Effector memory CD4-positive, alpha-beta T cell (primary cell): ENCODE measurements at regions not wholly inside any gene's neighbourhood (a gene's known extent, or its start where the extent isn't known, plus 50 kb on each side); places are given as distances from the start of the nearest gene placed in this dataset.

Experiments used
- DNase-seq, 3 donors: peaks; one replicate each; pipeline ENCODE4 v3.0.0-alpha.2; 2020
- H3K27ac ChIP-seq: 2 replicates; pipeline ENCODE4 v1.7.0; 2013; ENCODE audit warnings: mild to moderate bottlenecking, low read length, moderate library complexity; ENCODE audit not compliant: insufficient read depth, poor library complexity, severe bottlenecking
- H3K27me3 ChIP-seq: replicated peaks from 2 replicates; pipeline ENCODE4 v1.7.0; 2013; ENCODE audit warnings: mild to moderate bottlenecking, low read length; ENCODE audit not compliant: insufficient read depth, control insufficient read depth, poor library complexity, severe bottlenecking
- H3K36me3 ChIP-seq: 2 replicates; pipeline ENCODE4 v1.7.0; 2013; ENCODE audit warnings: mild to moderate bottlenecking, low read length, moderate library complexity; ENCODE audit not compliant: control insufficient read depth, insufficient read depth
- H3K4me1 ChIP-seq: 2 replicates; pipeline ENCODE4 v1.7.0; 2013; ENCODE audit warnings: low read length, mild to moderate bottlenecking; ENCODE audit not compliant: control insufficient read depth, insufficient read depth, poor library complexity, severe bottlenecking
- H3K4me3 ChIP-seq: 2 replicates; pipeline ENCODE4 v1.7.0; 2013; ENCODE audit warnings: low read length, low read depth, mild to moderate bottlenecking; ENCODE audit not compliant: insufficient read depth, poor library complexity, severe bottlenecking
- H3K9me3 ChIP-seq: 2 replicates; pipeline ENCODE4 v1.7.0; 2013; ENCODE audit warnings: mild to moderate bottlenecking, low read length, moderate library complexity; ENCODE audit not compliant: control insufficient read depth

DNA sequence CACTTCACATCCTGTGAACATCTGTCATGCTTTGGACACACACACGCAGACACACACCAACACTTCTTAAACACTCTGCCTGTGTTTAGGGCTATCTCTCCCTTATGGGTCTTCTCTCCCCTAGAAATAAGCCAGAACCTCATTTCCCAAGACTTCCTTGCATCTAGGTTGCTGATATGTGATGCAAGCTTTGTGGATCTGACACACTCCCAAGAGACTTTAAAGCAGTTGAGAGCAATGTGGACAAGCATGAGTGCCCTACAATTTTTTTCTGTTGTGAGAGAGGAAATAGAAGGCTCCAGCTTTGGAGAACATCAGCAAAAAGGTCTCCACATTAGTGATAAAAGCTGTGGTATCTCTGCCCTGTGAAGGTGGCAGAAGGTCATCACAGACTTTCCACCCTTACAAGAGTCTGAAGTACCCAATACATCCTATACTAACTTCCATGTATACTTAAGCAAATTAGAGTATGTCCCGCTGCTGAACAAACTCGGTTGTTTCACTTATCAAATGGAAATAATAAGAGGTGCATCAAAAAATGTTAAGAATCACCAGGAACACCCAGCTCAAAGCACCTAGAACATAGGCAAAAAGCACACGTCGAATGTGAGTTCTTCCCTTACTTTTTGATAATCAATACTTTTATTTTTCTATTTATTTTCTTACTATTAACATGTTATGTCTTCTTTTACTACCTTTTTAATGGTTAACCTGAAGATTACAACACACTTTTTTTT, 267.6 kb downstream of the SETD4 start:
- H3K4me1 ChIP-seq, result no peaks in the 10 kb centered on the region
- no peaks in the 10 kb centered on the region for H3K9me3 ChIP-seq
- no peaks in the 10 kb centered on the region for H3K36me3 ChIP-seq
- DNase-seq, result no peak
- H3K27ac ChIP-seq, result no peak overlapping the region
- H3K4me3 ChIP-seq, result no peak overlapping the region
- no peaks in the 10 kb centered on the region for H3K27me3 ChIP-seq

DNA sequence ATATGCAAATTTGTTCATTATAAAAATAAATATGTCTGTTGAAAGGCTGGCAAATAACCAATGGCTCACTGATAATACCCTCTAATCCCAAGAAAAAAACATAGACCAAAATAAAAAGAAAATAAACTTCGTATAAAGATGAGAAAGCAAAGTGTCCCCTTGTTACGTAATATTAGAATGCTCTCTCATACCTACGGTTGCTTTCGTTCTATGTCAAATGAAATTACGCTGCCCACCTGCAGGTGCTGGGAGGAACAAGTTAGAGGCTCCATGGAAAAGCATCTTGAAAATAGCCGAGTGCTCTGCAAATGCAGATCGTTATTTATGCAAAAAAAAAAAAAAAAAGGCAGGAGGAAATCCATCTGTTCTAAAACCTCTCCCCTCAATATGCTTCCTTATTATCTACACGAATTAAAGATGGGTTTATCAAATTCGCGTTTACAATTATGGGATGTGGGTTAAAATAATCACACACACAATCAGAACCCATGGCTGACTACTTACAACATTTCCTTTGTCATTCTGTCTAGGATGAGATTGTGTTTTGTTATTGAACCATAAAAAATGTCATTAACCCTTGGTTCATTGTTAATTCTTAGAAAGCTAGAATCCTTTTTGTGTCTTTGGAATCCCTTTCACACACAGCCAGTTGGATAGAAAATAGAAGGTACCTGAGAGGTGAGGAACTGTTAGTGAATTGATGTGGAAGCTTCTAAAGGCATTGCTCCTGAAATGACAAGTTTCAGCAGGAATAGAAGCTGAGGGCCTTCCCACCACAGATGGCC, 268.6 kb downstream of the SETD4 start:
- no peaks in the 10 kb centered on the region for H3K27me3 ChIP-seq
- no peaks in the 10 kb centered on the region for H3K36me3 ChIP-seq
- H3K9me3 ChIP-seq, result no peaks in the 10 kb centered on the region
- DNase-seq, result no peak
- no peak overlapping the region for H3K27ac ChIP-seq
- H3K4me3 ChIP-seq, result no peak overlapping the region
- H3K4me1 ChIP-seq, result no peaks in the 10 kb centered on the region

DNA sequence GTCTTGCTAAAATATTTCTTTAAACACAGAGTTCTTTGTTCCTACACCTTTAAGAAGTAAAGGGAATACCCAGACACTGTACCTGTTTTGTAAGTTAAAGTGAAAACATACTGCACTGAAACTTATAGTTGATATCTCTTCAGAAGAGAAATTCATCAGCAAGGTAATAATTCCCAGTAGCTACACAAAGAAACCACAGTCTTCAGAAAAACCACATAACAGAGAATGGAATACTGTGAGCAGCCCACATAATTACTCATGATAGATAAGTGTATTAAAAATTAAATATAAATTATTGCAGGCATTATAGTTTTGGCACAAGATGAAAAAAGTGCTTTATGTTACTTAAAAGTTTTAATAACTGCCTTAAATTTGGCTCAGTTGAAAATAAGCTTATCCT, 276.6 kb downstream of the SETD4 start:
- no peak for DNase-seq
- Histone ChIP-seq H3K4me1 (no peaks in the 10 kb centered on the region), H3K9me3 (no peaks in the 10 kb centered on the region), H3K36me3 (no peaks in the 10 kb centered on the region), H3K4me3 (no peak overlapping the region), H3K27ac (no peak overlapping the region), H3K27me3 (no peaks in the 10 kb centered on the region)

DNA sequence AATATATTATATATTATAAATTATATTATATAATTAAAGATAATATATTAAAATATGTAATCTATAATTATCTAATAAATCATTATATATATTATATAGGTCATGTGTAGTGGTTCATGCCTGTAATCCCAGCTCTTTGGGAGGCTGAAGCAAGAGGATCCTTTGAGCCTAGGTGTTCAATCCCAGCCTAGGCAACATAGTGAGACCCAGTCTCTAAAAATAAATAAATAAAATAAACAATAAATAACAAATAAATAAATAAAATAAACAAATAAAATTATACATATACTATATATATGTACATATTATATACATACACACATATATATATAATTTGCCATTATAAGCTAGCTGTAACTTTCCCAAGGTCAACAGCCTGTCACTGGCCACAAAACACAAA, 277.7 kb downstream of the SETD4 start:
- DNase-seq, result no peak
- Histone ChIP-seq H3K36me3 (no peaks in the 10 kb centered on the region), H3K4me3 (no peak overlapping the region)

DNA sequence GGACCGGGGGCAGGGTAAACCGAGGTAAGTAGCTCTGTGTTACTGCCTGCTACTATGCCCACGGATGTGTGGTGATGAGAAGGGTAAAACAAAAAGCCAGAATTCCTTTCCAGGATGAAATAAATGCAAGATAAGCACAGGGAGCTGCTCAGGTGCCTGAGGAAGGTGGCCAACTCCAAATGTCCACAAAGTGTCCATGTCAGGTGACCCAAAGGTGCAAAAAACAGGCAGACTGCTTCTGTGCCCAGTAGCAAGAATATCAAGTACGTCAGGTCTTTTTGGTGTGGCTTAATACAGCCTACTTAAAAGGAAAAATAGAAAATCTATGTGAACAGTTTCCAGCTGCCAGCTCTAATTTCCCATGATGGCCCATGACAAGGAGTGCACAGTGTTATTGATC, 279.3 kb downstream of the SETD4 start:
- no peak overlapping the region for H3K4me3 ChIP-seq
- no peak for DNase-seq
- H3K4me1 ChIP-seq, result no peaks in the 10 kb centered on the region
- no peaks in the 10 kb centered on the region for H3K27me3 ChIP-seq
- H3K9me3 ChIP-seq, result no peaks in the 10 kb centered on the region
- H3K27ac ChIP-seq, result no peak overlapping the region
- H3K36me3 ChIP-seq, result no peaks in the 10 kb centered on the region

More for the DNA sequence above, 277.7 kb downstream of the SETD4 start:
- H3K4me1 ChIP-seq, result no peaks in the 10 kb centered on the region
- H3K9me3 ChIP-seq, result no peaks in the 10 kb centered on the region
- H3K27ac ChIP-seq, result no peak overlapping the region
- no peaks in the 10 kb centered on the region for H3K27me3 ChIP-seq

DNA sequence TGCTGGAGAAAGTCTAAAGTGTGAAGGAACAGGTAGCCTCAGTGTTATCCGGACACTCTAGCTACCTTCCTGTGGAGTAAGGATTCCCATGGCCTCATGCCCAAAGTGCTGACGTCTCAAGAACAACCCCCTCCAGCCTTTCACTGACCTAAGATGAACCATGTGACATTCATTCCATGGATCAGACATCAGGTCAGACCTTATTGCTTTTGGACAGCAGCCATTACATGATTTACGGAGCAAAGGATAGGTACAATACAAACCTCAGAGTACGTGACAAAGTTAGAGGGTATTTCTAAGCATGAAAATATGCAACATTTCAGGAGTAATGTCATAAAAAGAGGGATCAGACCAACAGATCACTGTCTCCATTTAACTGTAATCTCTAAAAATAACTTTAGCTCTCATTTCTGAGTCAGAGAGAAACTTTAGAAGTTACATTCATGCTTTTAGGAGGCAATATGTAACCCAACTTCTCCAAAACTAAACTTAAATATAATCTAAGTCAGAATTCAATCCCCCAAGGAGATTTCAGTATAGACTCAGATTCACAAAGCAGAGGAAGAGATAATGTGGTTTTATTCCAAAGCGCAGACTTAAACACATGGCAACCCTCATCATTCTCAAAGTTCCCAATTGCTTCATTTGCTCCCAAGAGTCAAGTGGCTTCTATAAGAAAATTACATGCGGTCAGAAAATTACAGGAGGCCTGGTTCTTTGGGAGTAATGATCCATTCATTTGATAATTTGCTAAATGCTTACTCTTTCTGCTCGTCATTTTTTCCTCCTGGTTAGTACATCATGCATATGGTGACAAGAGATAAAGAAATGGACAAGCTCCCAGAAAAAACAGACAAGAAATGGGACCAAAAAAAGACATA, 280.4 kb downstream of the SETD4 start:
- Histone ChIP-seq H3K27ac (no peak overlapping the region), H3K36me3 (no peaks in the 10 kb centered on the region), H3K27me3 (no peaks in the 10 kb centered on the region), H3K4me1 (no peaks in the 10 kb centered on the region), H3K4me3 (no peak overlapping the region), H3K9me3 (no peaks in the 10 kb centered on the region)
- no peak for DNase-seq

DNA sequence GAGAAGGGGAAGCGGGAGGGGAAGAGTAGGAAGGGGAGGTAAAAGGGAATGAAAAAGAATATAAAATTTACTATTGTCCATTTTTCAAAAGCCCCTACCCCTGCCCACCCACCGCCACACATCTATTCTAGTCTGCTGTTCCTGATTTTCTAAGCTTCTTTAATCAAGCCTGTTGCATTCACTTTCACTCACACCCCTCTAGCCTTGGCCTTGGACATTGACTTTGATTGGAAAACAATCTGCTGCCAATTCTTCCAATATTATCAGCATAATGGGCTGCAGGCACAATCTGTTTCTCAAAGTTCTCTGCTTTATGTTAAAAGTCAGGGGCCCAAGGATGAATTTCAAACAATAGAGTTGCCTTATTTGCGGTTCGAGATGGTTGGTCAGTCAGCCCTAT, 281.2 kb downstream of the SETD4 start:
- H3K27ac ChIP-seq, result no peak overlapping the region
- no peaks in the 10 kb centered on the region for H3K36me3 ChIP-seq
- no peak for DNase-seq
- H3K27me3 ChIP-seq, result no peaks in the 10 kb centered on the region
- no peak overlapping the region for H3K4me3 ChIP-seq
- H3K4me1 ChIP-seq, result no peaks in the 10 kb centered on the region
- H3K9me3 ChIP-seq, result no peaks in the 10 kb centered on the region

DNA sequence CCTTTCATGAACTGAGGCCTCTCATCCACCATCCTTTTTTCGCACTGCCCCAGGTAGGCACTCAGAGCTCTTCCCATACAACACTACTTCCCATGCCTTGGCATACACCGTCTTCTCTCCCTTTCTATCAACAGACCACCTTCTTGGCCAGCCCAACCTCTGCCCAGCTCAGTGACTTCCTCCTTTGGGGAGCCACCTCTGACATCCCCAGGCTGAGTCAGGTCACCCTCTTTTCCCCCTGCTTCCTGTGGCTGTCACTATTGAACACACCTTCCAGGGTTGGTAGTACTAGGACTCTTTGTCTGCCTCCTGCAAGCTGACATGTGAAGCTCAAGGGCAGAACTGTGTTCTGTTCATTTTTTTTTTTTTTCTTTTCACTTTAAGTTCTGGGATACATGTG, 283.2 kb downstream of the SETD4 start:
- H3K27ac ChIP-seq, result no peak overlapping the region
- H3K27me3 ChIP-seq, result no peaks in the 10 kb centered on the region
- no peak for DNase-seq
- no peak overlapping the region for H3K4me3 ChIP-seq
- H3K4me1 ChIP-seq, result no peaks in the 10 kb centered on the region
- no peaks in the 10 kb centered on the region for H3K9me3 ChIP-seq
- no peaks in the 10 kb centered on the region for H3K36me3 ChIP-seq

DNA sequence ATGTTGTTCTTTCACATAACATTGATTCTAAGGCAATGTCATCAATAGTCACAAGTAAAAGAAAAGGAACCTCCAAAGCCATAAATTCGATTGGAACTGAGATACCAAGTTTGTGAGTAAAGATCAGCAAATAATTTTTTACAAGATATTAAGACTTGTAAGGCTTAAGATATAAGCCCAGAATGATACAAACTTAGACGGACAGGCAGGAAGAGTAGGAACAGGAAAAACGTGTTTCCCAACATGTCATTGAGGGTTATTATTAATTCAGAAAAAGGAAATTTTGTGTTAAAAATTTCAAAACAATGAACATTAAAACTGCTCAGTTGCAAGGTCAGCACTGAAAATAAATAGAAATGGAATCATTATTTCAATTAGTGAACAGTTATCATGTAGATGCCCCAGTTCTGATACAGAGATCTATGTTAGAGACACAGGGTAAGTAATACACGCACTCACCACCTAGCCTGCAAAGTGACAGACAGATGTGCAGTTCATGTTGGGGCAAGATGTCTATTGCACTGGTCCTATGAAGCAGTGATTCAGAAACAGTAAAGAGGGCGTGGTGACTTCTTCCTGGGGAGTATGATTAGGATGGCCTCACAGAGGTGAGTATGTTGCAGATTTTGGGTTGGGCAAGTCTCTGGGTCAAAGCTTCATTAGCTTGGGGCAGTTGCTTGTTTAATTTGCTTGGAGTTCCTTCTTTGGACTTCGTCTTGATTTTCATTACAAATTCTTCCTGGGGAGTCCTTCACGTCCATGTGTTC, 284.4 kb downstream of the SETD4 start:
- Histone ChIP-seq H3K36me3 (no peaks in the 10 kb centered on the region), H3K27ac (no peak overlapping the region)
- DNase-seq, result no peak

More for the DNA sequence above, 284.4 kb downstream of the SETD4 start:
- H3K4me1 ChIP-seq, result no peaks in the 10 kb centered on the region
- no peaks in the 10 kb centered on the region for H3K27me3 ChIP-seq
- no peaks in the 10 kb centered on the region for H3K9me3 ChIP-seq
- no peak overlapping the region for H3K4me3 ChIP-seq
